ENCODE measurements at regions not wholly inside any gene's neighbourhood (a gene's known extent, or its start where the extent isn't known, plus 50 kb on each side); places are given as distances from the start of the nearest gene placed in this dataset.

- no peak for TF ChIP-seq RBBP5 (IDR thresholded peaks at IDR 0.05; ENCODE audit: borderline replicate concordance, low read depth, low read length)
- no peak for TF ChIP-seq EZH2 (IDR thresholded peaks at IDR 0.05; ENCODE audit: low read depth, low read length, severe bottlenecking)
- no peak for TF ChIP-seq TAF7 (optimal IDR thresholded peaks at IDR 0.05; ENCODE audit: borderline replicate concordance, low read depth, low read length)
- TF ChIP-seq CHD1 (IDR thresholded peaks at IDR 0.05; ENCODE audit: low read depth, low read length) = no peak
- TF ChIP-seq CREB1 (IDR thresholded peaks at IDR 0.05) = no peak
- no peak for TF ChIP-seq POU5F1 (IDR thresholded peaks at IDR 0.05; ENCODE audit: low read depth, low read length)
- TF ChIP-seq CTBP2 (IDR thresholded peaks at IDR 0.05; ENCODE audit: borderline replicate concordance, insufficient read depth, insufficient read length, low read length) = no peak
- no peak for TF ChIP-seq RFX5 (IDR thresholded peaks at IDR 0.05; ENCODE audit: borderline replicate concordance, low read depth, low read length)
These were observed 297.3 kb upstream of the USP24 start (continued) for GRCh38 chr1:55512466-55512865.
